ENCODE measurements at regions not wholly inside any gene's neighbourhood (a gene's known extent, or its start where the extent isn't known, plus 50 kb on each side); places are given as distances from the start of the nearest gene placed in this dataset.

Small RNA genes in the stretch of these regions (small RNA-seq; reads per million reads assigned to genes)
- gene MIR4771-1 (ENCODE audit: insufficient read length in 3 of 3, low read depth in 3 of 3, low replicate concordance in 1 of 3) = 0 reads per million in 3 experiments
